ENCODE measurements at regions not wholly inside any gene's neighbourhood (a gene's known extent, or its start where the extent isn't known, plus 50 kb on each side); places are given as distances from the start of the nearest gene placed in this dataset.
"Not testable (repeated sequence)": the region's sequence is repeated elsewhere in the genome, so short reads cannot be mapped to it uniquely, and the experiment has no call there.

DNA sequence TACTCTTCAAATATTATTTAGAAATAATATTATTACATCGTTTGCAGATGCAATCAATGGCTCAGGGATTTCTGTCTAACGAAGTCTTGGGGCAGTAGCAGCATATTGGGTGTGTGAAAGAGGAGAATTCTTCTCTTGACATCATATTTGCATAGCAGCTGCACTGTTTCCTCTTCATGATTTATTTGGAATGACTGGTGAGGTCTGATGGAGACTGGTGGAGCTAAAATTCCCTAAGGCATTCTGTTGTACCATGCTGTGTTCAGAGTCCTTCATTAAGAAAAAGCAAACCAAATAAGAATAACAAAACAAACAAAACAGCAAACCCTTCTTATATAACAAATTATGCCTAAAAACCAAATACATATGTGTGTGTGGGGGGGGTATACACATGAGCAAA lies 177.6 kb downstream of the DIRAS2 start:
- CTCF ChIA-PET: no interaction called here
- Mint-ChIP-seq H3K4me1 (no peaks in the 10 kb centered on the region), H3K9me3 (no peaks in the 10 kb centered on the region), H3K27ac (no peak overlapping the region), H3K4me3 (no peak overlapping the region), H3K36me3 (no peaks in the 10 kb centered on the region), H3K27me3 (no peaks in the 10 kb centered on the region)
- DNase-seq: no peak

DNA sequence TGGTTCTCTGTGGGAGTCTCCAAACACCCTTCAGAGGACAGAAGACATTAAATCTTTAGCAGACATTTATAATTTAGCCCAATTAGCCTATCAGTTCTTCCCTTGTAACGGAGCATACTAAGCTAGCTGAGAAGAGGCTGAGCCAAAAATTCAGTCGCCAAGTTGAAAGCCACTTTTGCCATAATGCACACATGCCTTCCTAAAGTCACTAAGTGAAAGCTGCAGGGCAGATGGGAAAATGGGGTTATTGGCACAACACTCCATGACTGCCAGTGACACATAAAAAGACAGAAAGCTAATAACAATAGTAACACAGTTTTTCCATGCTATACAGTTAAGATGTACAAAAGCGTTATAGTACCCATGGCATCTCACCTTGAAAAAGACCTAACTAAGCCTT lies 176.2 kb downstream of the DIRAS2 start:
- H3K36me3 Mint-ChIP-seq: no peaks in the 10 kb centered on the region

DNA sequence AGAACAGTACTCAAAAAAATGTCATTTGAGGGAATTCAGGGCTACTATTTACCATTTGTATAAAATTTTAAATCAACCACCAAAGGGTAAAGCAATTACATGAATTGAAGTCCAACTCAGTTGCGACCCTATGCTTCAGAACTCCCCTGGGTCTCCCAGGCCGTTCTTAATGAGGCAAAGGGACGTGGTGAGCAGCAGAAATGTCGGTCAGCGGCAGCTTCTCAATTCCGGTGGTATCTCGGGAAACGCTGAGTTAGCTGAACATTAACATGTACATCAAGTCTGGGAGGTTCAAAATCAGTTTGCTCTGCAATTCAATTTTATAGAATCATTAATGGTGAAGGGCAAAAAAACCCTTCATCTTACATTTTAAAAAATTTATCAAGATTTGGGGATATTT lies 173.2 kb downstream of the DIRAS2 start:
- H3K9me3 Mint-ChIP-seq: no peaks in the 10 kb centered on the region
- CTCF ChIA-PET: no interaction called here
- no peaks in the 10 kb centered on the region for H3K27me3 Mint-ChIP-seq
- H3K36me3 Mint-ChIP-seq: no peaks in the 10 kb centered on the region
- no peaks in the 10 kb centered on the region for H3K4me1 Mint-ChIP-seq
- DNase-seq: no peak
- H3K27ac Mint-ChIP-seq: no peak overlapping the region
- H3K4me3 Mint-ChIP-seq: no peak overlapping the region

More for the DNA sequence above, 176.2 kb downstream of the DIRAS2 start:
- Mint-ChIP-seq H3K4me3 (no peak overlapping the region), H3K4me1 (no peaks in the 10 kb centered on the region), H3K9me3 (no peaks in the 10 kb centered on the region), H3K27me3 (no peaks in the 10 kb centered on the region), H3K27ac (no peak overlapping the region)
- no peak for DNase-seq
- CTCF ChIA-PET: no interaction called here

DNA sequence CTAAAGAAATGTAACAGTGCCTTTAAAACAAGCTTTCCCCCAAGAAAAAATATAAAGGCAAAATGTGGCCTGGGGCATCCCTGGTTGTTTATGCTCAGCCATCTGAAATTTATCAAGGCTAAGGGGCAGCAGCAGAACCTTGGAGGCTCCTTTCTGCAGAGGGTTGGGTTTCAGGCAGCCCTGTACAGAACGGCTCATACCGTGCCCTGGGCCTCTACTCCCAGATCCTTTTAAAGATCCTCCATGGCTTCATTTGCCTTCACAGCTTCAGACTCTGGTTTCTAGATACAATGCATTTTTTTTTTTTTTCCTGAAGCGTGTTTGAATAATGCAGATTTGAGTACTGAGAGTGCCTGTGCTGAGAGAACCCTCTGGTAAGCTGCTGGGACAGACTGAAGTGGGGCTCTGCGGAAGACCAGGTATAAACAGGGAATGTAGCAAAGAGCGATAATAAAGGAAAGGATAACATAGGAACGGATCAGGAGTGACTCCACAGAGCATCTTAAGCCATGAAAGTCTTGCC lies 172.7 kb downstream of the DIRAS2 start:
- no peaks in the 10 kb centered on the region for H3K9me3 Mint-ChIP-seq
- H3K4me1 Mint-ChIP-seq: no peaks in the 10 kb centered on the region
- H3K36me3 Mint-ChIP-seq: no peaks in the 10 kb centered on the region
- H3K4me3 Mint-ChIP-seq: no peak overlapping the region
- CTCF ChIA-PET: no interaction called here
- H3K27me3 Mint-ChIP-seq: no peaks in the 10 kb centered on the region
- no peak for DNase-seq
- no peak overlapping the region for H3K27ac Mint-ChIP-seq

DNA sequence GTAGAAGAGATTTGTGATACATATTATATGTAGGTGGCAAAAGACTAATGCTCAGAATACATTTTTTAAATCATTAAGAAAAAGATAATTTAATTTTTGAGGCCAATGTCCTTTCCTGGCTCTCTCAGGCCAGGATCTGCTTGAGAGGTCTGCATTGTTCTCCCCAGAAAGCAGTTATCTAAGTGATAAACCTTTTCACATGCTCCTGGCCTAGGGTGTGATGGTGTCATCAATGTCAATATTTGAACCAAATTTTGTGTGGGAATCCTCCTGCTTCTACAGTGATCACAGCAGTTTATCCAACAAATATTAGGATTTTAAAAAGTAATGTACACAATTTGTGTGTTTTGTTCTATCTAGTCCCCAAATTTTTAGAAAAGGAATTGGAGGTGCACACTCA lies 166.6 kb downstream of the DIRAS2 start:
- peaks cover 8% of the 10 kb centered on the region for H3K27me3 Mint-ChIP-seq
- DNase-seq: no peak
- H3K4me1 Mint-ChIP-seq: no peaks in the 10 kb centered on the region
- CTCF ChIA-PET: no interaction called here
- H3K27ac Mint-ChIP-seq: no peak overlapping the region
- H3K9me3 Mint-ChIP-seq: no peaks in the 10 kb centered on the region
- H3K4me3 Mint-ChIP-seq: no peak overlapping the region
- no peaks in the 10 kb centered on the region for H3K36me3 Mint-ChIP-seq

DNA sequence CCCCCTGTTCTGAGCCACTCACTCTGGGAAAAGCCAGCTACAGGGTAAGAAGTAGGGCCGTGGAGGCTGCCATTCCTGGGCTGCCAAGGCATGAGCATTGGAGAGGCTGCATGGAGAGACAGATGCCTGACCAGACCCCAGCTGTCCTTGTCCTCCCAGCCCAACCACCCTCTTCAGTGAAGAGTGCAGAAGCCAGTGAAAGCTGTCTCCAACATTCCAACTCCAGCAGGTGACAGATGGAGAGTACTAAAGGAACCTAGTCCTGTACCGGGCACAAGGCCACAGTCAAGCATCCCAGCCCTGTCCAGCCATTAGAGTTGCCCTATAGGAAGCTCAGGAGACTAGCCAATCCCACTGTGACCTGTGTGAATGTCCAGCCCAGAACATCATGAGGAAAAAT lies 165.1 kb downstream of the DIRAS2 start:
- Mint-ChIP-seq H3K4me3 (no peak overlapping the region), H3K36me3 (no peaks in the 10 kb centered on the region), H3K27me3 (peaks cover 8% of the 10 kb centered on the region), H3K4me1 (no peaks in the 10 kb centered on the region), H3K27ac (no peak overlapping the region), H3K9me3 (no peaks in the 10 kb centered on the region)
- CTCF ChIA-PET: no interaction called here
- DNase-seq: no peak

DNA sequence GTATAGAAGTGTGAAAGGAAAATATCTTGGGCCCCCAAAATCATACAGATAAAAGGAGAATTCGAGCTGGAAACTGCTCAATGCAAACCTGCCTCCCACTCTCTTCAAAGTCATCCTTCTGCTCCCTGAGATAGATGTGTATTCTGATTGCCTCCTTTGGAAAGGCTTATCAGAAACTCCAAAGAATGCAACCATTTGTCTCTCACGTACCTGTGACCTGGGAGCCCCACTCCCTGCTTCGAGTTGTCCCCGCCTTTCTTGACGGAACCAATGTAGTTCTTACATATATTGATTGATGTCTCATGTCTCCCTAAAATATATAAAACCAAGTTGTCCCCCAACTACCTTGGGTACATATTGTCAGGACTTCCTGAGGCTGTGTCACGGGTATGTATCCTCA lies 163.8 kb downstream of the DIRAS2 start:
- peaks cover 8% of the 10 kb centered on the region for H3K27me3 Mint-ChIP-seq
- DNase-seq: no peak
- no peaks in the 10 kb centered on the region for H3K4me1 Mint-ChIP-seq
- no peaks in the 10 kb centered on the region for H3K36me3 Mint-ChIP-seq
- H3K9me3 Mint-ChIP-seq: no peaks in the 10 kb centered on the region
- H3K27ac Mint-ChIP-seq: no peak overlapping the region
- CTCF ChIA-PET: no interaction called here
- no peak overlapping the region for H3K4me3 Mint-ChIP-seq

DNA sequence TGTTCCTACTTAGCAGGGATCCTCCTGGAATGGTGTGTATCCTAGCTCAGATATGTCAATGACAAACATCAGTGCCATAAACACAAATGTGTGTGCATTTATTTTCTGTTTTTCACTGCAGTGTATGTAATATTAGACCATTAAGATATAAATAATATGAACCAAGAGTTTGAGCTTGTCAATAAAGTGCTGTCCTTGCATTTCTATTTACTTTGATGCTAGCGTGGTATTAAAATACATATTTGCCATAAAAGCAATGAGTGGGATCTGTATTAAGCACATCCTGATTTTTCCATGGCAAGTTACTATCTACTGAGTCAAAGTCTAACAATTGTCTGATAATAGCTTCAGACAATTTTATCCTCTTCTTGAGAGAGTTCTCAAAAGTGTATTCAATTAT lies 157.6 kb downstream of the DIRAS2 start:
- no peak for DNase-seq
- no peak overlapping the region for H3K4me3 Mint-ChIP-seq
- no peak overlapping the region for H3K27ac Mint-ChIP-seq
- H3K36me3 Mint-ChIP-seq: no peaks in the 10 kb centered on the region
- no peaks in the 10 kb centered on the region for H3K4me1 Mint-ChIP-seq
- H3K9me3 Mint-ChIP-seq: no peaks in the 10 kb centered on the region
- CTCF ChIA-PET: no interaction called here
- H3K27me3 Mint-ChIP-seq: peaks cover 3% of the 10 kb centered on the region

DNA sequence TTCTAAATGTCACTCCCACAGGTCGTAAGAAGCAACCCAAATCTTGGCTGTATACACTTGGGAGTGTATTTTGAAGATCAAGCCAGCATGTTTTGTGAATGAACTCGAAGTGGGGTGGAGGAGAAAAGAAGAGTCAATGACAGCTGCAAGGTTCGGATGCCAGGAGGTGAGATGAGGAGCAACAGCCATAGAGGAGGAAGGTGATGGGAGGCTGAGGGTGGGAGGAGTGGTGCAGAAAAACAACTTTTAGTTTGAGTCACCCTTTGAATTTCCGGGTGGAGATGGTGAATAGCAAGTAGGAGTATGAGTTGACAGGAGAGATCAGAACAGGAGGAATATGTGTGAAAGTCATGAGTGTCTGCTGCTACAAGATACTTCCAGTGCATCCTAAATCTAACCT lies 153.6 kb downstream of the DIRAS2 start:
- no peak overlapping the region for H3K27ac Mint-ChIP-seq
- no peaks in the 10 kb centered on the region for H3K4me1 Mint-ChIP-seq
- no peaks in the 10 kb centered on the region for H3K36me3 Mint-ChIP-seq
- peaks cover 7% of the 10 kb centered on the region for H3K27me3 Mint-ChIP-seq
- H3K9me3 Mint-ChIP-seq: no peaks in the 10 kb centered on the region
- CTCF ChIA-PET: no interaction called here
- H3K4me3 Mint-ChIP-seq: no peak overlapping the region
- DNase-seq: no peak

DNA sequence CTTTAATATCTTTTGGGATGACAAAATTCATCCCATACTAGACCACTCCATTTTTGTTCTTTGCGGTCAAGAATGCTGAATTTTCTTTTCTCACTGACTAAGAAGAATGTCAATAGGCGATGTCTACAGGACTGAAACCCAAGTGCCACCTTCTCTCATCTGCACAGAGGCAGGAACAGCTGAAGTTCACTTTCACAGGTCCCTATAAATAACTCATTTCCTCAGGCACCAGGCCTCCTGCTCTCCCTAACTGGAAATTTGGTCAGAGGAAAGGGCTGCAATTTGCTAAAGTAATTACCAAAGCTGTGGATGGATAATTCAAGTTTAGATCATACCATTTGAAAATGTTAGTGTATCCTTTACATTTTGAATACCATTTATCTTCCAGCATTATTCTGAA lies 142.9 kb downstream of the DIRAS2 start:
- Mint-ChIP-seq H3K27me3 (no peaks in the 10 kb centered on the region), H3K9me3 (no peaks in the 10 kb centered on the region), H3K27ac (no peak overlapping the region), H3K4me3 (no peak overlapping the region), H3K36me3 (no peaks in the 10 kb centered on the region), H3K4me1 (no peaks in the 10 kb centered on the region)
- DNase-seq: no peak
- CTCF ChIA-PET: no interaction called here

DNA sequence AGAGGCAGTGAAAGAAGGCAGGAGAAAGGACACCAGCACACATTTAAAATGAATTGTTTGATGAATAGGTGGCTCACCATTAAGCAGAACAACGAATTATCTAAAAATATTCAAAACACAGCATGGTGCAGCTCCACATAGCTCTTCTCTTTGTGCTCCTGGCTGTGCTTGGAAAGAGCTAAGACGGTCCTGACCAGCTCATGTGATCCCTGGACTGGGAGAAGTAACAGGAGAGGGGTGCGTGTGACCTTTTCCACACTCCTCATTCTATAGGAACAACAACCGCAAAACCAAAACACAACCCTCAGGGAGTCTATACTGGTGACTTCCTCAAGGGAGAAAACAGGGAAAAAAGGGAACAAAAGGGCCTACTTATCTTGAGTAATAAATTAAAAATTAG lies 140.5 kb downstream of the DIRAS2 start:
- DNase-seq: no peak
- Mint-ChIP-seq H3K27ac (no peak overlapping the region), H3K4me3 (no peak overlapping the region), H3K36me3 (no peaks in the 10 kb centered on the region), H3K9me3 (no peaks in the 10 kb centered on the region), H3K4me1 (no peaks in the 10 kb centered on the region), H3K27me3 (no peaks in the 10 kb centered on the region)
- CTCF ChIA-PET: no interaction called here

DNA sequence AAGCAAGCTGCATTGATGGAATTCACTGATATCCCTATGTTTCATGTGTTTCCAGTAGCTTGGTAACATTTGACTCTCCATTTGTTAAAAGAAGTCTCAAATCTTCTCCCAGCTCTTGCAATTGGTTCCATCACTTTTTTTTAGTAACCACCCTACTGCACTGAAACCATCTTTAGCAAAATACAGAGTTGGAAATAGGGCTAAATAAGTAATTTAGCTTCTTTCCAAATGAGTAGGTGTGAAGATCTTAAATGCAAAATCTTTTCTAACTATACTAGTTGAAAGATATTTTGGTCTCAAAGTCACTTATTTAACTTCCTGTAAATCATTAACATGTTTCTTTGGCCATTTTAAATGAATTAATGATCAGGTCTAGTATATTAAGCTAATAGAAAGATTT lies 138.1 kb downstream of the DIRAS2 start:
- DNase-seq: no peak
- H3K4me3 Mint-ChIP-seq: no peak overlapping the region
- no peaks in the 10 kb centered on the region for H3K4me1 Mint-ChIP-seq
- H3K9me3 Mint-ChIP-seq: no peaks in the 10 kb centered on the region
- no peaks in the 10 kb centered on the region for H3K36me3 Mint-ChIP-seq
- no peaks in the 10 kb centered on the region for H3K27me3 Mint-ChIP-seq
- CTCF ChIA-PET: no interaction called here
- H3K27ac Mint-ChIP-seq: no peak overlapping the region

DNA sequence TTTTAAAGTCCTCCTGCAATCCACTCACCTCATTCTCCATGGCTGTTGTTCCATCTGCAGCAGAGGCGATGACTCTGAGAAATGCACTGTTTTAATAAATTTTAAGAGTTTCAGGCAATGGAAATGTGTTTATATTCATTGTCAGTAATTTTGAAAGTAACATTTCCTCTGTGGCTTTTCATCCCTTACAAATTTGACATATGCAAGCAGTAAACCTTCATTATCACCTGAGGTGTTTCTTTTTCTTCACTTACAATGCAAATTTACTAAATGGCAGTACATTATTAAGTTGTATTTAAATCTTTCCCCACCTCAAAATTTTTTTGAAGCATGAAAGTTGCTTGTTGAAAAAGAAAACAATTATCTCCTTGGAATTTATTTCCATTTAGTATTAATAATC lies 136.9 kb downstream of the DIRAS2 start:
- H3K9me3 Mint-ChIP-seq: no peaks in the 10 kb centered on the region
- H3K27ac Mint-ChIP-seq: no peak overlapping the region
- no peaks in the 10 kb centered on the region for H3K36me3 Mint-ChIP-seq
- CTCF ChIA-PET: no interaction called here
- no peaks in the 10 kb centered on the region for H3K4me1 Mint-ChIP-seq
- DNase-seq: no peak
- no peaks in the 10 kb centered on the region for H3K27me3 Mint-ChIP-seq
- no peak overlapping the region for H3K4me3 Mint-ChIP-seq

DNA sequence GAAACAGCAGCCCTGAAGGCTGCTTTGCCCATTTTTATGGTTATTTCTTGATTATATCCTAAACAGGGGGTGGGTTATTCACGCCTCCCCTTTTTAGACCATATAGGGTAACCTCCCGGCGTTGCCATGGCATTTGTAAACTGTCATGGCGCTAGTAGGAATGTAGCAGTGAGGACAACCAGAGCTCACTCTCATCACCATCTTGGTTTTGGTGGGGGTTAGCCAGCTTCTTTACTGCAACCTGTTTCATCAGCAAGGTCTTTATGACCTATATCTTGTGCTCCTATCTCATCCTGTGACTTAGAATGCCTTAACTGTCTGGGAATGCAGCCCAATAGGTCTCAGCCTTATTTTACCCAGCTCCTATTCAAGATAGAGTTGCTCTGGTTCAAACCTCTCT lies 136.2 kb downstream of the DIRAS2 start:
- H3K9me3 Mint-ChIP-seq, H3K36me3 Mint-ChIP-seq, CTCF ChIA-PET, DNase-seq, H3K27ac Mint-ChIP-seq, H3K4me1 Mint-ChIP-seq, H3K27me3 Mint-ChIP-seq, H3K4me3 Mint-ChIP-seq: not testable (repeated sequence)

DNA sequence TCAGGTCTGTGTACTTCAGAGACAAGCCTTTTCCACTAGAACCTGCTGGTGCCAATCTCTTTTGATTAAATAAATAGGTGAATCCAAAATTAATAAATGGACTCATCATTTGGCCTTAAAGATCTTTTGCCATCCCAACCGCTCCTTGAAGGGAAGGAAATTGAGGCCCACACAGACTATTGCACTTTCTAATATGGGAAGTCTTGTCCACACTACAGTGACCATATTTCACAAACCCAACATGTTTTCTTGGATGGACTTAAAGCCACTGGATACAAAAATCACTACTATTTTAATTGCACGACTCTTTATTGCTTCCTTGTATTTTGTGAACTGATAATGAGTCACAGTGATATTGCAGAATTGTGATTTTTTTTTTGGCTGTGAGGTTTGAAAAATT lies 135.0 kb downstream of the DIRAS2 start:
- Mint-ChIP-seq H3K9me3 (no peaks in the 10 kb centered on the region), H3K36me3 (no peaks in the 10 kb centered on the region), H3K4me3 (no peak overlapping the region), H3K27me3 (no peaks in the 10 kb centered on the region), H3K4me1 (no peaks in the 10 kb centered on the region), H3K27ac (no peak overlapping the region)
- CTCF ChIA-PET: no interaction called here
- no peak for DNase-seq

DNA sequence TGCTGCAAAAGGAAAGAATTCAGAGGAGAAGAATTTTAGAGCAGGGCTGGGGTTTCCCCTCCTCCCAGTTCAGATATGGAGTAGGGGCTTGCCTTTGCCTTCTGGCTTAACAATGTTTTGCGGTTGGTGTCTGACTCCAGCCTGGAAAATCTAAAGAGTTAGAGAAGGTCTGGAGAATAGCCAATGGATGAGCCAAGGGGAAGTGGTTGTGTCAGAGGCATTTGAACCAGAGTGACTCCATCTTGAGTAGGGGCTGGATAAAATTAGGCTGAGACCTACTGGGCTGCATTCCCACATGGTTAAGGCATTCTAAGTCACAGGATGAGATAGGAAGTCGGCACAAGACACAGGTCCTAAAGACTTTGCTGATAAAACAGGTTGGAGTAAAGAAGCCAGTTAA lies 133.7 kb downstream of the DIRAS2 start:
- Mint-ChIP-seq H3K36me3 (no peaks in the 10 kb centered on the region), H3K27me3 (no peaks in the 10 kb centered on the region), H3K9me3 (no peaks in the 10 kb centered on the region), H3K4me3 (no peak overlapping the region), H3K4me1 (no peaks in the 10 kb centered on the region), H3K27ac (no peak overlapping the region)
- no peak for DNase-seq
- CTCF ChIA-PET: no interaction called here

Measured in activated naive CD4-positive, alpha-beta T cell treated with anti-CD3 and anti-CD28 coated beads, Interleukin-2, amount 10 ng/mL, durations not matched to agents 7 days and 5 days (primary cell).